K562 (cell line): ENCODE measurements at regions not wholly inside any gene's neighbourhood (a gene's known extent, or its start where the extent isn't known, plus 50 kb on each side); places are given as distances from the start of the nearest gene placed in this dataset.

Experiments used
- FOXK2 ChIP-seq, 2 experiments: fragments of 450-650 bp; IDR thresholded peaks in 1 of 2; conservative IDR thresholded peaks in 1 of 2; 2 replicates each; pipeline ENCODE4 v1.6.1; 2016; ENCODE audit warnings: low read depth in 2 of 2, mild to moderate bottlenecking in 1 of 2
- GATA2 ChIP-seq: sonication (generic); formaldehyde crosslinking; IDR thresholded peaks from 2 replicates; pipeline ENCODE4 v1.4.0; 2020; ENCODE audit warnings: mild to moderate bottlenecking, missing genetic modification reagents
- IRF2 ChIP-seq: sonication (generic); formaldehyde crosslinking; IDR thresholded peaks from 2 replicates; pipeline ENCODE4 v1.8.1; 2022; ENCODE audit warnings: mild to moderate bottlenecking, missing genetic modification reagents
- LEF1 ChIP-seq: fragments of 450-650 bp; IDR thresholded peaks from 2 replicates; pipeline ENCODE4 v1.6.1; 2016; ENCODE audit warnings: mild to moderate bottlenecking
- POLR2A ChIP-seq: fragments of 450-650 bp; conservative IDR thresholded peaks from 2 replicates; pipeline ENCODE4 v1.6.1; 2016
- POLR2AphosphoS5 ChIP-seq: IDR thresholded peaks from 2 replicates; pipeline ENCODE4 v1.6.1; 2011; ENCODE audit warnings: mild to moderate bottlenecking, low read depth, low read length, moderate library complexity; ENCODE audit not compliant: control insufficient read depth, insufficient read depth
- RCOR1 ChIP-seq, 2 experiments: IDR thresholded peaks; 2 replicates each; pipeline ENCODE4 v1.6.1; 2012; ENCODE audit warnings: low read depth in 2 of 2, low read length in 2 of 2, borderline replicate concordance in 1 of 2, improper control_type of control experiment in 1 of 2
- ZC3H8 ChIP-seq: fragments of 450-650 bp; IDR thresholded peaks from 2 replicates; pipeline ENCODE4 v1.6.1; 2017

DNA sequence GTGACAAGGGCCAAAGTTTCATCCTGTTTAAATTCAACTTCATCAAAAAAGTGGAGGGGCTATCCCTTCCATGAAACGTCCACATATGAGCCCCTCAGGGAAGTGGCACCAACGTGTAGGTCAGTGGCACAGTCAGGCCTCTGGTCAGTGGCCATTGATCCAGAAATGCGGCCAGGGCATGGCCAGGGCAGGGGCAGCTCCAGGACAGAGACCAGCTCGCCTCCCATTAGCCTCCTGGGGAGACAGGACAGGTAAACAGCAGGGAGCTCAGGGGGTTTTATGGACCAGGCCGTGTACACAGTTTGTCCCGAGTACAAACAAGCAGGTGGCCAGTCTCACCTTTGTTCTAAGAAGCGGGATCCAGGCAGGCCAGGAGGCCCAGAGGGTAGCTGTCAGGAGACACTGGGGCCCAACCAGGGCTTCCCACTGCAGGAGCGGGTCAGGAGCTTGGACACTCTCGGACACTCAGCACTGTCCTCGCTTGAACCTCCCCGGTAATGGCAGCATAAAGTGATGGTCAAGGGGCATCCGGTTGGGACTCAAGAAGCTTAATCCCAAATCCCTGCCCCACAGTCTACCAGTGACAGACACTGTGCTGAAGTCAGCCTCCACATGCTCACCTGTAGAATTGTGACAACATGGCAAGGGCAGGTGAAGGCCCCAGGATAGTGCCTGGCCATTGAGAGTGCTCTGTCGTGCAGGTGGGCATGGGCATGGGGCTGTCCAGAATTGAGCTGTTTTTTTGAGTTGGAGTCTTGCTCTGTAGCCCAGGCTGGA is 144.1 kb upstream of the ERRFI1 start:
- TF ChIP-seq POLR2A (no peak), RCOR1 (IDR thresholded peaks at IDR 0.05; ENCODE audit: borderline replicate concordance in 1 of 2, low read depth in 2 of 2, low read length in 2 of 2) (no peak), IRF2 (CRISPR knock-in tag) (0 out of 2 replicates have a peak, but pooled peaks have one; percentile 14), GATA2 (CRISPR knock-in tag) (no peak), POLR2AphosphoS5 (no peak), ZC3H8 (no peak), FOXK2 (conservative IDR thresholded peaks at IDR 0.05 in 1 of 2, IDR thresholded peaks at IDR 0.05 in 1 of 2; ENCODE audit: low read depth in 2 of 2) (no peak), LEF1 (no peak)
